ENCODE measurements at regions not wholly inside any gene's neighbourhood (a gene's known extent, or its start where the extent isn't known, plus 50 kb on each side); places are given as distances from the start of the nearest gene placed in this dataset.

GRCh38 chr19:30909216-30909615 lies 440.0 kb downstream of the TSHZ3 start:
- TF ChIP-seq CTCF (IDR thresholded peaks at IDR 0.05) (no peak), SIN3A (IDR thresholded peaks at IDR 0.05; ENCODE audit: borderline replicate concordance, insufficient read depth, low read depth, low read length) (no peak)

Data from Panc1 (cell line).